HEK293 (cell line): ENCODE measurements at regions not wholly inside any gene's neighbourhood (a gene's known extent, or its start where the extent isn't known, plus 50 kb on each side); places are given as distances from the start of the nearest gene placed in this dataset.

ENCODE experiments used
- CTCF ChIA-PET: fragments of 350-600 bp; formaldehyde crosslinking; extraction: SDS; loops from one replicate; lab custom pipeline; 2021; ENCODE audit warnings: antibody characterized with exemption; lab: Yijun Ruan, JAX
- POLR2A ChIA-PET: fragments of 300-600 bp; formaldehyde crosslinking; extraction: SDS; loops from one replicate; lab custom pipeline; 2020; ENCODE audit warnings: antibody characterized with exemption, inconsistent platforms; lab: Yijun Ruan, JAX
- H3K27ac ChIP-seq: fragments of 200-500 bp; sonication (Bioruptor generic); 2 replicates; pipeline ENCODE4 v1.5.1; 2014; ENCODE audit warnings: low read depth, low read length, control low read depth, inconsistent platforms; ENCODE audit errors: extremely low read depth
- H3K36me3 ChIP-seq, 2 experiments: fragments of 200-500 bp in 1 of 2; sonication (Bioruptor generic) in 1 of 2; 1 replicate in 1 of 2; 2 replicates in 1 of 2; pipeline ENCODE4 v1.5.1; 2014 to 2017; ENCODE audit warnings: inconsistent platforms in 2 of 2, low read length in 2 of 2; ENCODE audit not compliant: control insufficient read depth in 2 of 2, insufficient read depth in 1 of 2
- H3K4me1 ChIP-seq: fragments of 200-500 bp; sonication (Bioruptor generic); 2 replicates; pipeline ENCODE4 v1.5.1; 2014; ENCODE audit warnings: mild to moderate bottlenecking, low read length, inconsistent platforms; ENCODE audit not compliant: control insufficient read depth, insufficient read depth
- H3K4me3 ChIP-seq: 2 replicates; pipeline ENCODE4 v1.5.1; 2011; ENCODE audit warnings: low read depth, mild to moderate bottlenecking, control low read depth, low read length, moderate library complexity
- H3K9me3 ChIP-seq: fragments of 200-500 bp; sonication (Bioruptor generic); 2 replicates; pipeline ENCODE4 v1.5.1; 2014; ENCODE audit warnings: low read depth, low read length, inconsistent platforms; ENCODE audit not compliant: control insufficient read depth, insufficient read depth
- BCL11A ChIP-seq: fragments of 450-650 bp; formaldehyde crosslinking; IDR thresholded peaks from 2 replicates; pipeline ENCODE4 v1.5.1; 2016; ENCODE audit warnings: low read depth, missing biosample characterization, missing genetic modification characterization
- BCL11B ChIP-seq: fragments of 450-650 bp; formaldehyde crosslinking; IDR thresholded peaks from 2 replicates; pipeline ENCODE4 v1.5.1; 2016; ENCODE audit warnings: low read depth, missing biosample characterization, missing genetic modification characterization
- HOXA7 ChIP-seq: sonication (generic); formaldehyde crosslinking; IDR thresholded peaks from 2 replicates; pipeline ENCODE4 v1.8.1; 2022; ENCODE audit warnings: missing genetic modification reagents, borderline replicate concordance
- KLF16 ChIP-seq: fragments of 450-650 bp; formaldehyde crosslinking; IDR thresholded peaks from 2 replicates; pipeline ENCODE4 v1.5.1; 2017; ENCODE audit warnings: missing biosample characterization, missing genetic modification characterization
- RBAK ChIP-seq: fragments of 450-650 bp; formaldehyde crosslinking; IDR thresholded peaks from 2 replicates; pipeline ENCODE4 v1.5.1; 2016; ENCODE audit warnings: missing biosample characterization, missing genetic modification characterization
- ZBTB7A ChIP-seq: fragments of 450-650 bp; formaldehyde crosslinking; IDR thresholded peaks from 2 replicates; pipeline ENCODE4 v1.5.1; 2016; ENCODE audit warnings: low read depth, missing biosample characterization, missing genetic modification characterization
- ZNF184 ChIP-seq: fragments of 450-650 bp; IDR thresholded peaks from 2 replicates; pipeline ENCODE4 v1.5.1; 2018; ENCODE audit warnings: missing biosample characterization, mild to moderate bottlenecking, missing genetic modification characterization
- ZNF2 ChIP-seq: fragments of 450-650 bp; formaldehyde crosslinking; IDR thresholded peaks from 2 replicates; pipeline ENCODE4 v1.5.1; 2016; ENCODE audit warnings: missing biosample characterization, missing genetic modification characterization
- ZNF202 ChIP-seq: fragments of 450-650 bp; formaldehyde crosslinking; IDR thresholded peaks from 2 replicates; pipeline ENCODE4 v1.5.1; 2016; ENCODE audit warnings: missing biosample characterization, missing genetic modification characterization, borderline replicate concordance
- ZNF239 ChIP-seq: fragments of 450-650 bp; formaldehyde crosslinking; IDR thresholded peaks from 2 replicates; pipeline ENCODE4 v1.5.1; 2016; ENCODE audit warnings: missing biosample characterization, missing genetic modification characterization
- ZNF660 ChIP-seq: fragments of 450-650 bp; IDR thresholded peaks from 2 replicates; pipeline ENCODE4 v1.5.1; 2018; ENCODE audit warnings: missing biosample characterization, mild to moderate bottlenecking, missing genetic modification characterization
- ZNF670 ChIP-seq: fragments of 450-650 bp; formaldehyde crosslinking; IDR thresholded peaks from 2 replicates; pipeline ENCODE4 v1.5.1; 2016; ENCODE audit warnings: missing biosample characterization, missing genetic modification characterization, low read depth
- ZNF768 ChIP-seq: fragments of 450-650 bp; formaldehyde crosslinking; IDR thresholded peaks from 2 replicates; pipeline ENCODE4 v1.5.1; 2018; ENCODE audit warnings: missing biosample characterization, mild to moderate bottlenecking, missing genetic modification characterization
- ZNF843 ChIP-seq: fragments of 450-650 bp; formaldehyde crosslinking; IDR thresholded peaks from 2 replicates; pipeline ENCODE4 v1.5.1; 2016; ENCODE audit warnings: missing biosample characterization, missing genetic modification characterization
- TF ChIP-seq, protein P1 (sequence below): fragments of 450-650 bp; formaldehyde crosslinking; IDR thresholded peaks from 2 replicates; pipeline ENCODE4 v1.5.1; 2016; ENCODE audit warnings: missing biosample characterization, missing genetic modification characterization
- TF ChIP-seq, protein P2 (sequence below): fragments of 450-650 bp; formaldehyde crosslinking; IDR thresholded peaks from 2 replicates; pipeline ENCODE4 v1.5.1; 2016; ENCODE audit warnings: missing biosample characterization, missing genetic modification characterization
- TF ChIP-seq, protein P3 (sequence below): fragments of 450-650 bp; formaldehyde crosslinking; IDR thresholded peaks from 2 replicates; pipeline ENCODE4 v1.5.1; 2016; ENCODE audit warnings: missing biosample characterization, missing genetic modification characterization
- TF ChIP-seq, protein P4 (sequence below): fragments of 450-650 bp; formaldehyde crosslinking; IDR thresholded peaks from 2 replicates; pipeline ENCODE4 v1.5.1; 2016; ENCODE audit warnings: missing biosample characterization, missing genetic modification characterization, borderline replicate concordance
- TF ChIP-seq, protein P5 (sequence below): fragments of 450-650 bp; IDR thresholded peaks from 2 replicates; pipeline ENCODE4 v1.5.1; 2018; ENCODE audit warnings: missing biosample characterization, mild to moderate bottlenecking, missing genetic modification characterization
- TF ChIP-seq, protein P6 (sequence below): fragments of 450-650 bp; formaldehyde crosslinking; conservative IDR thresholded peaks from 2 replicates; pipeline ENCODE4 v1.5.1; 2016; ENCODE audit warnings: low read depth, missing biosample characterization, missing genetic modification characterization

DNA sequence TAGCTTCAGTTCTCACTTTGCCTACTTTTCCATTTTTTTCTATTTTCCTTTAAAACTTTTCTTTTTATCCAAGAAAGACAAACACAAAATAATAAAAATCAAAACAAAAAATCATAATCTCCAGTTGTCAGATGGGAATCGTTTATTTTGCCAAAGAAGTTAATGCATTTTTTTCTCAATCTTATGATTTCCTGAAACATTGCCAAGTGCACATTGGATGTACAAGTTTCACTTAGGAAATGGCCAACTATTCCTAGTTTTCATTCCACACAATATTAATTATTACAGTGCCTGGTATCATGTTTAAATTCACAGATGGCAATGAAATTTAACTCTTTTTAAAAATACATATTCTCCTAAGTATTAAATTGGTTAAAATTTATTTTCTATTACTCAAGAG is 1050.5 kb downstream of the TTLL7 start:
- no peak for TF ChIP-seq KLF16
- no peak for TF ChIP-seq ZNF184 (tag by site-specific recombination)
- no peak for TF ChIP-seq ZBTB7A (tag by site-specific recombination)
- TF ChIP-seq, protein P1, sequence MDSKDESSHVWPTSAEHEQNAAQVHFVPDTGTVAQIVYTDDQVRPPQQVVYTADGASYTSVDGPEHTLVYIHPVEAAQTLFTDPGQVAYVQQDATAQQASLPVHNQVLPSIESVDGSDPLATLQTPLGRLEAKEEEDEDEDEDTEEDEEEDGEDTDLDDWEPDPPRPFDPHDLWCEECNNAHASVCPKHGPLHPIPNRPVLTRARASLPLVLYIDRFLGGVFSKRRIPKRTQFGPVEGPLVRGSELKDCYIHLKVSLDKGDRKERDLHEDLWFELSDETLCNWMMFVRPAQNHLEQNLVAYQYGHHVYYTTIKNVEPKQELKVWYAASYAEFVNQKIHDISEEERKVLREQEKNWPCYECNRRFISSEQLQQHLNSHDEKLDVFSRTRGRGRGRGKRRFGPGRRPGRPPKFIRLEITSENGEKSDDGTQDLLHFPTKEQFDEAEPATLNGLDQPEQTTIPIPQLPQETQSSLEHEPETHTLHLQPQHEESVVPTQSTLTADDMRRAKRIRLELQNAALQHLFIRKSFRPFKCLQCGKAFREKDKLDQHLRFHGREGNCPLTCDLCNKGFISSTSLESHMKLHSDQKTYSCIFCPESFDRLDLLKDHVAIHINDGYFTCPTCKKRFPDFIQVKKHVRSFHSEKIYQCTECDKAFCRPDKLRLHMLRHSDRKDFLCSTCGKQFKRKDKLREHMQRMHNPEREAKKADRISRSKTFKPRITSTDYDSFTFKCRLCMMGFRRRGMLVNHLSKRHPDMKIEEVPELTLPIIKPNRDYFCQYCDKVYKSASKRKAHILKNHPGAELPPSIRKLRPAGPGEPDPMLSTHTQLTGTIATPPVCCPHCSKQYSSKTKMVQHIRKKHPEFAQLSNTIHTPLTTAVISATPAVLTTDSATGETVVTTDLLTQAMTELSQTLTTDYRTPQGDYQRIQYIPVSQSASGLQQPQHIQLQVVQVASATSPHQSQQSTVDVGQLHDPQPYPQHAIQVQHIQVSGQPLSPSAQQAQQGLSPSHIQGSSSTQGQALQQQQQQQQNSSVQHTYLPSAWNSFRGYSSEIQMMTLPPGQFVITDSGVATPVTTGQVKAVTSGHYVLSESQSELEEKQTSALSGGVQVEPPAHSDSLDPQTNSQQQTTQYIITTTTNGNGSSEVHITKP (tag by site-specific recombination) = no peak
- no peak for TF ChIP-seq ZNF239
- no peak for TF ChIP-seq ZNF843
- TF ChIP-seq, protein P2, sequence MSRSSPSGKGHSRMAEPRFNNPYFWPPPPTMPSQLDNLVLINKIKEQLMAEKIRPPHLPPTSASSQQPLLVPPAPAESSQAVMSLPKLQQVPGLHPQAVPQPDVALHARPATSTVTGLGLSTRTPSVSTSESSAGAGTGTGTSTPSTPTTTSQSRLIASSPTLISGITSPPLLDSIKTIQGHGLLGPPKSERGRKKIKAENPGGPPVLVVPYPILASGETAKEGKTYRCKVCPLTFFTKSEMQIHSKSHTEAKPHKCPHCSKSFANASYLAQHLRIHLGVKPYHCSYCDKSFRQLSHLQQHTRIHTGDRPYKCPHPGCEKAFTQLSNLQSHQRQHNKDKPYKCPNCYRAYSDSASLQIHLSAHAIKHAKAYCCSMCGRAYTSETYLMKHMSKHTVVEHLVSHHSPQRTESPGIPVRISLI = no peak
- TF ChIP-seq ZNF2 (tag by site-specific recombination) = no peak
- no peaks in the 10 kb centered on the region for H3K9me3 ChIP-seq
- ChIA-PET CTCF (no interaction called here), POLR2A (no interaction called here)
- H3K4me1 ChIP-seq = no peaks in the 10 kb centered on the region
- H3K36me3 ChIP-seq = no peaks in the 10 kb centered on the region
- no peak overlapping the region for H3K4me3 ChIP-seq
- H3K27ac ChIP-seq = no peak overlapping the region

DNA sequence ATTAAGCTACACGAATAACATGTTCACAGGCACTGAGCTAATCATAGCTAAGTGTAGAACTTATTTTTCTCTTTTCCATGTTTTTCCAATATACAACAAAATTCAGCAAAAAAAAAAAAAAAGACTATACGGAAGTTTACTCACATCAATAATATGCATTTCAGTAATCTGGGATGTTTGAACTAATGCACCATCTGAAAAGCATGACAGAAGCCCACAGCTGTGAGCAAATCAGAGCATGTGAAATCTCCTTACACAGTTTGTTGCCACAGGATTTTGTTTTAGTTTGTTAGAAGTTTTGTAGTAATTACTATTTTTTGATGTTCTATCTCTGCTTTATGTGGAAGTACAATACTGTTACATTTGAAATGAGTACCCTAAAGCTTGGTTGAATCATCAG is 1051.7 kb downstream of the TTLL7 start:
- Histone ChIP-seq H3K4me3 (no peak overlapping the region), H3K27ac (no peak overlapping the region), H3K9me3 (no peaks in the 10 kb centered on the region), H3K36me3 (no peaks in the 10 kb centered on the region), H3K4me1 (no peaks in the 10 kb centered on the region)
- POLR2A ChIA-PET = no interaction called here
- CTCF ChIA-PET = interaction anchor here (0.6 kb wide), 1 partner anchor 458 kb away, joined by 8 read pairs; no protein-coding TSS in a partner anchor
- TF ChIP-seq ZNF239 (no peak), BCL11B (tag by site-specific recombination) (no peak), ZNF660 (no peak), ZNF768 (tag by site-specific recombination) (no peak), BCL11A (no peak), HOXA7 (CRISPR knock-in tag) (no peak), ZNF202 (tag by site-specific recombination) (no peak), RBAK (tag by site-specific recombination) (no peak), ZNF670 (tag by site-specific recombination) (no peak)
- TF ChIP-seq, protein P3, sequence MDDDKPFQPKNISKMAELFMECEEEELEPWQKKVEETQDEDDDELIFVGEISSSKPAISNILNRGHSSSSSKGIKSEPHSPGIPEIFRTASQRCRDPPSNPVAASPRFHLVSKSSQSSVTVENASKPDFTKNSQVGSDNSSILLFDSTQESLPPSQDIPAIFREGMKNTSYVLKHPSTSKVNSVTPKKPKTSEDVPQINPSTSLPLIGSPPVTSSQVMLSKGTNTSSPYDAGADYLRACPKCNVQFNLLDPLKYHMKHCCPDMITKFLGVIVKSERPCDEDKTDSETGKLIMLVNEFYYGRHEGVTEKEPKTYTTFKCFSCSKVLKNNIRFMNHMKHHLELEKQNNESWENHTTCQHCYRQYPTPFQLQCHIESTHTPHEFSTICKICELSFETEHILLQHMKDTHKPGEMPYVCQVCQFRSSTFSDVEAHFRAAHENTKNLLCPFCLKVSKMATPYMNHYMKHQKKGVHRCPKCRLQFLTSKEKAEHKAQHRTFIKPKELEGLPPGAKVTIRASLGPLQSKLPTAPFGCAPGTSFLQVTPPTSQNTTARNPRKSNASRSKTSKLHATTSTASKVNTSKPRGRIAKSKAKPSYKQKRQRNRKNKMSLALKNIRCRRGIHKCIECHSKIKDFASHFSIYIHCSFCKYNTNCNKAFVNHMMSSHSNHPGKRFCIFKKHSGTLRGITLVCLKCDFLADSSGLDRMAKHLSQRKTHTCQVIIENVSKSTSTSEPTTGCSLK (tag by site-specific recombination) = no peak
- TF ChIP-seq, protein P4, sequence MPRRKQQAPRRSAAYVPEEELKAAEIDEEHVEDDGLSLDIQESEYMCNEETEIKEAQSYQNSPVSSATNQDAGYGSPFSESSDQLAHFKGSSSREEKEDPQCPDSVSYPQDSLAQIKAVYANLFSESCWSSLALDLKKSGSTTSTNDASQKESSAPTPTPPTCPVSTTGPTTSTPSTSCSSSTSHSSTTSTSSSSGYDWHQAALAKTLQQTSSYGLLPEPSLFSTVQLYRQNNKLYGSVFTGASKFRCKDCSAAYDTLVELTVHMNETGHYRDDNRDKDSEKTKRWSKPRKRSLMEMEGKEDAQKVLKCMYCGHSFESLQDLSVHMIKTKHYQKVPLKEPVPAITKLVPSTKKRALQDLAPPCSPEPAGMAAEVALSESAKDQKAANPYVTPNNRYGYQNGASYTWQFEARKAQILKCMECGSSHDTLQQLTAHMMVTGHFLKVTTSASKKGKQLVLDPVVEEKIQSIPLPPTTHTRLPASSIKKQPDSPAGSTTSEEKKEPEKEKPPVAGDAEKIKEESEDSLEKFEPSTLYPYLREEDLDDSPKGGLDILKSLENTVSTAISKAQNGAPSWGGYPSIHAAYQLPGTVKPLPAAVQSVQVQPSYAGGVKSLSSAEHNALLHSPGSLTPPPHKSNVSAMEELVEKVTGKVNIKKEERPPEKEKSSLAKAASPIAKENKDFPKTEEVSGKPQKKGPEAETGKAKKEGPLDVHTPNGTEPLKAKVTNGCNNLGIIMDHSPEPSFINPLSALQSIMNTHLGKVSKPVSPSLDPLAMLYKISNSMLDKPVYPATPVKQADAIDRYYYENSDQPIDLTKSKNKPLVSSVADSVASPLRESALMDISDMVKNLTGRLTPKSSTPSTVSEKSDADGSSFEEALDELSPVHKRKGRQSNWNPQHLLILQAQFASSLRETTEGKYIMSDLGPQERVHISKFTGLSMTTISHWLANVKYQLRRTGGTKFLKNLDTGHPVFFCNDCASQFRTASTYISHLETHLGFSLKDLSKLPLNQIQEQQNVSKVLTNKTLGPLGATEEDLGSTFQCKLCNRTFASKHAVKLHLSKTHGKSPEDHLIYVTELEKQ (tag by site-specific recombination) = no peak
- TF ChIP-seq, protein P5, sequence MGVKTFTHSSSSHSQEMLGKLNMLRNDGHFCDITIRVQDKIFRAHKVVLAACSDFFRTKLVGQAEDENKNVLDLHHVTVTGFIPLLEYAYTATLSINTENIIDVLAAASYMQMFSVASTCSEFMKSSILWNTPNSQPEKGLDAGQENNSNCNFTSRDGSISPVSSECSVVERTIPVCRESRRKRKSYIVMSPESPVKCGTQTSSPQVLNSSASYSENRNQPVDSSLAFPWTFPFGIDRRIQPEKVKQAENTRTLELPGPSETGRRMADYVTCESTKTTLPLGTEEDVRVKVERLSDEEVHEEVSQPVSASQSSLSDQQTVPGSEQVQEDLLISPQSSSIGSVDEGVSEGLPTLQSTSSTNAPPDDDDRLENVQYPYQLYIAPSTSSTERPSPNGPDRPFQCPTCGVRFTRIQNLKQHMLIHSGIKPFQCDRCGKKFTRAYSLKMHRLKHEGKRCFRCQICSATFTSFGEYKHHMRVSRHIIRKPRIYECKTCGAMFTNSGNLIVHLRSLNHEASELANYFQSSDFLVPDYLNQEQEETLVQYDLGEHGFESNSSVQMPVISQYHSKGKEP (tag by site-specific recombination) = no peak
- TF ChIP-seq, protein P6, sequence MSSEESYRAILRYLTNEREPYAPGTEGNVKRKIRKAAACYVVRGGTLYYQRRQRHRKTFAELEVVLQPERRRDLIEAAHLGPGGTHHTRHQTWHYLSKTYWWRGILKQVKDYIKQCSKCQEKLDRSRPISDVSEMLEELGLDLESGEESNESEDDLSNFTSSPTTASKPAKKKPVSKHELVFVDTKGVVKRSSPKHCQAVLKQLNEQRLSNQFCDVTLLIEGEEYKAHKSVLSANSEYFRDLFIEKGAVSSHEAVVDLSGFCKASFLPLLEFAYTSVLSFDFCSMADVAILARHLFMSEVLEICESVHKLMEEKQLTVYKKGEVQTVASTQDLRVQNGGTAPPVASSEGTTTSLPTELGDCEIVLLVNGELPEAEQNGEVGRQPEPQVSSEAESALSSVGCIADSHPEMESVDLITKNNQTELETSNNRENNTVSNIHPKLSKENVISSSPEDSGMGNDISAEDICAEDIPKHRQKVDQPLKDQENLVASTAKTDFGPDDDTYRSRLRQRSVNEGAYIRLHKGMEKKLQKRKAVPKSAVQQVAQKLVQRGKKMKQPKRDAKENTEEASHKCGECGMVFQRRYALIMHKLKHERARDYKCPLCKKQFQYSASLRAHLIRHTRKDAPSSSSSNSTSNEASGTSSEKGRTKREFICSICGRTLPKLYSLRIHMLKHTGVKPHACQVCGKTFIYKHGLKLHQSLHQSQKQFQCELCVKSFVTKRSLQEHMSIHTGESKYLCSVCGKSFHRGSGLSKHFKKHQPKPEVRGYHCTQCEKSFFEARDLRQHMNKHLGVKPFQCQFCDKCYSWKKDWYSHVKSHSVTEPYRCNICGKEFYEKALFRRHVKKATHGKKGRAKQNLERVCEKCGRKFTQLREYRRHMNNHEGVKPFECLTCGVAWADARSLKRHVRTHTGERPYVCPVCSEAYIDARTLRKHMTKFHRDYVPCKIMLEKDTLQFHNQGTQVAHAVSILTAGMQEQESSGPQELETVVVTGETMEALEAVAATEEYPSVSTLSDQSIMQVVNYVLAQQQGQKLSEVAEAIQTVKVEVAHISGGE (tag by site-specific recombination) = no peak
